Stimulated activated CD4-positive, alpha-beta T cell treated with anti-CD3 and anti-CD28 coated beads, TNF-alpha, amount 100 ng/mL, for 48 hours (primary cell): ENCODE measurements at regions not wholly inside any gene's neighbourhood (a gene's known extent, or its start where the extent isn't known, plus 50 kb on each side); places are given as distances from the start of the nearest gene placed in this dataset.

ENCODE experiments used
- DNase-seq, 3 donors: peaks; one replicate each; pipeline ENCODE4 v3.0.0-alpha.2; 2020; ENCODE audit warnings: low read depth in 3 of 3

- DNase-seq = no peak
Measured at GRCh38 chr19:46911456-46911855, 50.7 kb downstream of the ARHGAP35 start.

GRCh38 chr19:46913198-46913851 is 52.5 kb downstream of the ARHGAP35 start:
- DNase-seq = no peak

GRCh38 chr19:46913852-46914430 is 53.1 kb downstream of the ARHGAP35 start:
- no peak for DNase-seq

GRCh38 chr19:46915386-46915785 is 54.6 kb downstream of the ARHGAP35 start:
- DNase-seq = no peak

- DNase-seq = no peak
Measured at GRCh38 chr19:46917002-46917401, 56.2 kb downstream of the ARHGAP35 start.

- peak in 2 of 3 donors; percentile 13 to 21 for DNase-seq
Measured at GRCh38 chr19:46919324-46919723, 58.5 kb downstream of the ARHGAP35 start.

- no peak for DNase-seq
Measured at GRCh38 chr19:46920362-46920761, 59.6 kb downstream of the ARHGAP35 start.

- no peak for DNase-seq
Measured at GRCh38 chr19:46921071-46921470, 60.3 kb downstream of the ARHGAP35 start.

GRCh38 chr19:46922465-46922864 is 61.7 kb downstream of the ARHGAP35 start:
- DNase-seq = no peak

- no peak for DNase-seq
Measured at GRCh38 chr19:46924874-46925547, 64.2 kb downstream of the ARHGAP35 start.

GRCh38 chr19:46925548-46925950 is 64.8 kb downstream of the ARHGAP35 start:
- no peak for DNase-seq

- DNase-seq = no peak
Measured at GRCh38 chr19:46926170-46927071, 65.6 kb downstream of the ARHGAP35 start.

GRCh38 chr19:46927106-46927505 is 66.3 kb downstream of the ARHGAP35 start:
- no peak for DNase-seq

GRCh38 chr19:46927893-46928292 is 67.1 kb downstream of the ARHGAP35 start:
- no peak for DNase-seq

- DNase-seq = no peak
Measured at GRCh38 chr19:46928951-46929350, 68.2 kb downstream of the ARHGAP35 start.

- no peak for DNase-seq
Measured at GRCh38 chr19:46931202-46931601, 70.4 kb downstream of the ARHGAP35 start.

GRCh38 chr19:46932346-46932745 is 71.5 kb downstream of the ARHGAP35 start:
- no peak for DNase-seq

- no peak for DNase-seq
Measured at GRCh38 chr19:46935066-46935663, 74.4 kb downstream of the ARHGAP35 start.

GRCh38 chr19:46943150-46943946 is 76.3 kb upstream of the NPAS1 start:
- no peak for DNase-seq

- DNase-seq = no peak
Measured at GRCh38 chr19:46944123-46944748, 75.4 kb upstream of the NPAS1 start.
